ENCODE measurements at regions not wholly inside any gene's neighbourhood (a gene's known extent, or its start where the extent isn't known, plus 50 kb on each side); places are given as distances from the start of the nearest gene placed in this dataset.

- TF ChIP-seq, protein P1, sequence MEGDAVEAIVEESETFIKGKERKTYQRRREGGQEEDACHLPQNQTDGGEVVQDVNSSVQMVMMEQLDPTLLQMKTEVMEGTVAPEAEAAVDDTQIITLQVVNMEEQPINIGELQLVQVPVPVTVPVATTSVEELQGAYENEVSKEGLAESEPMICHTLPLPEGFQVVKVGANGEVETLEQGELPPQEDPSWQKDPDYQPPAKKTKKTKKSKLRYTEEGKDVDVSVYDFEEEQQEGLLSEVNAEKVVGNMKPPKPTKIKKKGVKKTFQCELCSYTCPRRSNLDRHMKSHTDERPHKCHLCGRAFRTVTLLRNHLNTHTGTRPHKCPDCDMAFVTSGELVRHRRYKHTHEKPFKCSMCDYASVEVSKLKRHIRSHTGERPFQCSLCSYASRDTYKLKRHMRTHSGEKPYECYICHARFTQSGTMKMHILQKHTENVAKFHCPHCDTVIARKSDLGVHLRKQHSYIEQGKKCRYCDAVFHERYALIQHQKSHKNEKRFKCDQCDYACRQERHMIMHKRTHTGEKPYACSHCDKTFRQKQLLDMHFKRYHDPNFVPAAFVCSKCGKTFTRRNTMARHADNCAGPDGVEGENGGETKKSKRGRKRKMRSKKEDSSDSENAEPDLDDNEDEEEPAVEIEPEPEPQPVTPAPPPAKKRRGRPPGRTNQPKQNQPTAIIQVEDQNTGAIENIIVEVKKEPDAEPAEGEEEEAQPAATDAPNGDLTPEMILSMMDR (IDR thresholded peaks at IDR 0.05) = no peak
- TF ChIP-seq ZFX (IDR thresholded peaks at IDR 0.05; ENCODE audit: borderline replicate concordance) = no peak
These were observed 666.9 kb downstream of the NXPH1 start for GRCh38 chr7:9100289-9100688.
